GM21526 (cell line): ENCODE measurements at regions not wholly inside any gene's neighbourhood (a gene's known extent, or its start where the extent isn't known, plus 50 kb on each side); places are given as distances from the start of the nearest gene placed in this dataset.
"Not testable (repeated sequence)": the region's sequence is repeated elsewhere in the genome, so short reads cannot be mapped to it uniquely, and the experiment has no call there.

Experiments used
- ATAC-seq: cut with Tn5 transposase; IDR thresholded peaks from one replicate; pipeline ENCODE4 v1.9.1; 2021; ENCODE audit warnings: moderate library complexity; ENCODE audit not compliant: unreplicated experiment, low FRiP score

DNA sequence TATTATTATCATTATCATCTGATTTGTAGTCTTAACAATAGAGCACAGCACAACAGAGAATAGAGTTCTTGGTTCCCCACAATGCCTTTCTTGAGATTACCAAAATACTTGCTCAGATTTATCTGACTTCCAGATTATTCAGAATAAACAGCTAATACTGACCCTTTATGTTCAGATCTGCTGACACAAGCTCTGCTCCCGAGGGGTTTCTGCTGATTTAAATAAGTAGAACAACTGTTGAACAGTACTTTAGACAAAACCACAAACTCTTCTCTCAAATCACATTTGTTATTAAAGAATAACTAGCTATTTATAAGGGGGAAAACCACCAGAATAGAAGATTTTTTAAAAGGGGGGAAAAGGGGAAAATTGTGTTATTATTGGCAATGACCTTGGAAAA, 380.2 kb upstream of the ATP11B start:
- ATAC-seq = no peak

DNA sequence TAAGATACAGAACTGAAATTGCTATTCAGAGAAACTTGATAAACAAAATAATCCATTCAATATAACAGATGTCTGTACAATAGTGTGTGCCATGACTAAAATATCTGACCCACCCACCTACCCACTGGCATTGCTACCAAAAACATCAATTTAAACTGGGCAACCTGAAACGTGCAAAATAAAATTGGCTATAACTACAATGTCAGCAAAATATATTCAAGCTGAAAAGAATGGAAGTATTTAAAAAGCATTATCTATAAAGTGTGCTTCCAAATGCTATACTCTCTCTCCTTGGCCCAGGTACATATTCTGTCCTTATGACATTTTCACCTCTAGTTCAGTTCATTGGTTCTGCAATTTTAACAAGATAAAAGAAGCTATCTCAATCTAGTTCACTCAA, 379.6 kb upstream of the ATP11B start:
- no peak for ATAC-seq

DNA sequence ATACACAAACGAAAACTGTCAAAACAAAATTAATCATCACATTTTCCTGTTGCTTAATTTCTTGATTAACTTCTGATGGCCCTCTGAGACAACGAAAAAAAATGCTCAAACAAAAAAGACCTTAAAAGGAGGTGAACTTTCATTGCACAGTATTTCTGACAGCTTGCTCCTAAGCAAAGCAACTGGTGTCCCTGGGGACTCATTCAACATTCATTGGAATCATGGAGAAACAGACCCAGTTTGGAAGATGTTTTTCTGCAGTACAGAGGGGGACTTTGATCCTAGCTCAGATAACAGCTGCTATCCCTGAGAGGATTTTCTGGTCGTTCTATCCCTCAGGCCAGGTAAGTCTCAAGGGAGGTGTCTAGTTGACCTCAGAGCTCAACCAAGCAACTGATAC, 378.7 kb upstream of the ATP11B start:
- ATAC-seq = no peak

DNA sequence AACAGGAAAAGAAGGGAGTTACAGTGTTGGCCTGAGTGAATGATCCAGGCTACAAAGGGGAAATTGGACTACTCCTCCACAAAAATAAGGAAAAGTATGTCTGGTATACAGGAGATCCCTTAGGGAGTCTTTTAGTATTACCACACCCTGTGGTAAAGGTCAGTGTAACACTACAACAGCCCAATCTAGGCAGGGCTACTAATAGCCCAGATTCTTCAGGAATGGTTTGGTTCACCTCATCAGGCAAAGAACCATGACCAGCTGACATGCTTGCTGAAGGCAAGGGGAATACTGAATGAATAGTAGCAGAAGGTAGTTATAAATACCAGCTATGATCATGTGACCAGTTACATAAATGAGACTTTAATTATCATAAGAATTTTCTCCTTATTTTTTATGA, 372.6 kb upstream of the ATP11B start:
- no peak for ATAC-seq

DNA sequence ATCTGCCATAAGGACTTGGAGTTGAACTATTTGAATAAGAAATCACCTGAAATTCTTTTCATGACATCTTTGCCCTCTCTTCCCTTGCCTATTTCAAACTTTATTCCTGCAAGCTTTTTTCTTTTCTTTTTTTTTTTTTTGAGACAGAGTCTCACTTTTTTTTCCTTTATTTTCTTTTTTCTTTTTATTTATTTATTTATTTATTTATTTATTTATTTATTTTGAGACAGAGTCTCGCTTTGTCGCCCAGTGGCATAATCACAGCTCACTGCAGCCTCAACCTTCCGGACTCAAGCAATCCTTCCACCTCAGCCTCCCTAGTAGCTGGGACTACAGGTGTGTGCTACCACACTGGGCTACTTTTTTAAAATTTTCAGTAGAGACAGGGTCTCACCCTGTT, 369.3 kb upstream of the ATP11B start:
- no peak for ATAC-seq

DNA sequence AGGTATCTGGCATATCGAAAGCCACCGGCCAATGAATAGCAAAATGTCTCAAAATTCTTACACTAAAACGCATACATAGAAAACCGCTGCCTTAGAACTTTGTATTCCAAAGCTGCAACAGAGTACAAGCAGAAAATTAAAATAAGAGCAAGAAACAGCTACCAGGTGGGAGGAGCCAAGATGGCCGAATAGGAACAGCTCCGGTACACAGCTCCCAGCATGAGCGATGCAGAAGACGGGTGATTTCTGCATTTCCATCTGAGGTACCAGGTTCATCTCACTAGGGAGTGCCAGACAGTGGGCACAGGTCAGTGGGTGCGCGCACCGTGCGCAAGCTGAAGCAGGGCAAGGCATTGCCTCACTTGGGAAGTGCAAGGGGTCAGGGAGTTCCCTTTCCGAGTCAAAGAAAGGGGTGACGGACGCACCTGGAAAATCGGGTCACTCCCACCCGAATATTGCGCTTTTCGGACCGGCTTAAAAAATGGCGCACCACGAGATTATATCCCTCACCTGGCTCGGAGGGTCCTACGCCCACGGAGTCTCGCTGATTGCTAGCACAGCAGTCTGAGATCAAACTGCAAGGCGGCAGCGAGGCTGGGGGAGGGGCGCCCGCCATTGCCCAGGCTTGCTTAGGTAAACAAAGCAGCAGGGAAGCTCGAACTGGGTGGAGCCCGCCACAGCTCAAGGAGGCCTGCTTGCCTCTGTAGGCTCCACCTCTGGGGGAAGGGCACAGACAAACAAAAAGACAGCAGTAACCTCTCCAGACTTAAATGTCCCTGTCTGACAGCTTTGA, 367.2 kb upstream of the ATP11B start:
- not testable (repeated sequence) for ATAC-seq

DNA sequence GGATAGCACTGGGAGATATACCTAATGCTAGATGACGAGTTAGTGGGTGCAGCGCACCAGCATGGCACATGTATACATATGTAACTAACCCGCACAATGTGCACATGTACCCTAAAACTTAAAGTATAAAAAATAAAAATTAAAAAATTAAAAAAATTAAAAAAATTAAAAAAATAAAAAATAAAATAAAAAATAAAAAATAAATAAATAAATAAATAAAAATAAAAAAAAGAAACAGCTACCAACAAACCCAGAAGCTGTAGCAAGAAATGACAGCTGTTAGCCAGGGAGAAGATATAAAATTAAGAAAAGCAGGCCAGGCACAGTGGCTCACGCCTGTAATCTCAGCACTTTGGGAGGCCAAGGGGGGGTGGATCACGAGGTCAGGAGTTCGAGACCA, 361.3 kb upstream of the ATP11B start:
- not testable (repeated sequence) for ATAC-seq

DNA sequence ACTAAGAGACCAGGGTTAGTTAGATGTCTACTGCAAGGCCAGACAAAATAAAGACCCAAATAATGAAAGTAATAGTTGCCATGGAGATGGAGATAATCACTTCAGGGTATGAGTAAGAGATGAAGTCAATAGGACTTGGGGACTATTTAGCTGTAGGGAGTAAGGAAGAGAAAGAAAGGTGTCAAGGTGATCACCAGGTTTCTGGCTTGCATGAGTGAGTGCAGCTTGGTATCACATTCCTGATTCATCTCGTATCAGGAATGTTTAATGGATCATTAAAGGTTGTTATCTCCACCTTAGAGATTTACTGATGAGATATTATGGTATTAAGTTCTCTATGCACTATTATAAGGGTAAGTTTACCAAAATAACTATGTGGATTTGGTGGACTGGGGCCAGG, 357.4 kb upstream of the ATP11B start:
- ATAC-seq = no peak

DNA sequence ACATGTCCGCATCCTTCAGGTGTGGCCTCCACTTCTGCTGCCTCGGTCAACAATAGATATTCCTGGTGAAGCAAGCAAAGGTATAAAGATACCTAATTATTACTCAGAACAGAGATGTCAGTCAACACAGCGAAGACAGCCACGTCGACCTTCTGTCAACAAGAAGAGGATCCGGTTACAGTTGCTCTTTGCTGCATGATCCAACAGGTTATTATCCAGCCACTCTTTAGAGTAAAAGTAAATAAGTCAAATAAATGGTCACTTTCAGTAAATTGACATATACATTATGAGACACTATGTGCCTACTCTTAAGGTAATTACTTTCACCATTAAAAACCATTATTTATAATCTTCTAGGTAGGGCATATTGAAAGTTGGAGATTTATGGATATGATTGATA, 356.8 kb upstream of the ATP11B start:
- ATAC-seq = no peak

DNA sequence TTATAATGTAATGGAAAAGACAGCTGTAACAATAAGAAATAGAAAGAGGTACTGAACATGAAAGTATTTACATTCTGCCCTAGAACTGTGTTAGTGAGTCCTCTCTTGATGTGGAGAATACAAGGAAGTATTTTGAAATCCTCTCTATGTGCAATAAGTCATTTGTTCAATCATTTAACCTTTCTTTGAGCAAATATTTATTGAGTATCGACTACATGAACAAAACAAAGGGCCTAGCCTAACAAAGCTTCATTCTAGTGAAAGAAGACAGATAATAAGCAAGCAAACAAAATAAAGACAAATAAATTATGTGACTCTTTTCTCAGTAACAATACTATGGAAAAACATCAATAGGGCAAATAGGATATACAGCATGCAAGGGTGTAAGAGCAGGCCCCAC, 354.9 kb upstream of the ATP11B start:
- no peak for ATAC-seq

DNA sequence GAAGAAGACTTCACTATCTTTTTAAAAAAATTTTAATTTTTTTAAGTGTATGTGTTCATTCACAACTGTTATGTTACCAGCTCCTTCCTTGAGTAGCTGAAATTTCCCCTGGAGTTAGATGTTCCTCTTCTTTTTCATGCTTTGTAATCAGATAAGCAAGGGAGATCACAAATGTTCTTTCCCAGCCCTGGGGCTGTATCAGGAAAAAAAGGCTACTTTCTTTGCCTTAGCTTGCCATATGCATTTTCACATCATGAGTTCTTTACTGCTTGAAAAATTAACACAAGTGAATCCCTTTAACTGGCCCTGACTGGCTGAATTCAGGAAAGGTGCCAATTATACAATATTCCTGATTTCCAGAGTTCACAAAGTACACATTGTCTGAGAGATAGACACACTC, 353.2 kb upstream of the ATP11B start:
- no peak for ATAC-seq

DNA sequence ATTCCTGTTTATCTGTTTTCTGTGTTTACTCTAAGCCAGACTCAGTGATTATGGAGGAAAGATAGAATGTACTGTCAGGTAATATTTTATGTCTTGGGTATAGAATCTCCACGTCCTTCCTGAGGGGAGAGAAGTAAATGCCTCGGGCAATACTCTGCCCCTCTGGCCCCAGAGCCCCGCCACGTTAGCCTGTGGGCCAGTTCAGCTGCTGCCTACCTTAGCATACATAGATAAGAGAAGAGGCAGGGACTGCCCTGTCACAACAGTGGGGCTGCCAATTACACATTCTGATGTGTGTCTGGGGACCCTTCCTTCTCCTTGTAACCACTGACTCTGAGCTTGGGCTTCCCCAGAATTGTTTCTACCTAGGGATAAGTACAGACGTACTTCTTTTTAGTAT, 347.7 kb upstream of the ATP11B start:
- no peak for ATAC-seq

DNA sequence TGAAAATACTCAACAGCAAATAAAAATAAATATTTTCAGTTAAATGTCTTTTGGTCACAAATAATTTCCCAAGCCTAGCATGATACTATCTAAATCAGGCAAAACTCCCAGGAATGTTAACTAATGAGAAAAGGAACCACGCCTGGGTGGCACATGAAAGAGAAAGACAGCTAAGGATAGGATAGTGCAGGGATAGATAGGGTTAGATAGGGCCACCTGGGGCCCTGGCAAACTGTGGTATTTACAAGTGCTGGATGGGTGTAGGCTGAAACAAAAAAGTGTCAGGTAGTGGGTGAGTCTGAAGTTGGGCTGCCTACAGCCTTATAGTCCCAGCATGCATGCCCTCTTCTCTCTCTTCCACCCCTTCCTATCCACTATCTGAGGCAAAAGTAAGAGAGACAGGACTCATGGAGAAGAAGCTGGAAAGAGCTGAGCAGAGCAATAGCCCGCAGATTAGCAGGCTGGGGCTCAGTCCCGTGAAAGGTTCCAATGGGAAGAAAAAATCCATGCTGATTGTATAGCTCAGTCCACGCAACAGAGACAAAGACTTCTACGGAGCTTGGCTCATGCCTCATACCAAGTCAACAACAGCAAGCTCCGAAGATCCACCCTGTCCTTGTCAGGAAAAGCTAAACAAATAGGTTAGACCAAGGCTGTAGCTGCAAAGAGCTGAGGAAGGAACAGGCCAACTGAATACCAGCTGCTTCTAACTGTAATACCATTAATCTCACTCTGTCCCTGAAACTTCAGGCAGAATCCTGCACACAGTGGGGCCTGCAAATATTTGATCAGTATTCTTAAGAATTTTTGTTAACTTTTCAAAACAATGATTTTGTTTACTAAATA, 342.1 kb upstream of the ATP11B start:
- no peak for ATAC-seq

DNA sequence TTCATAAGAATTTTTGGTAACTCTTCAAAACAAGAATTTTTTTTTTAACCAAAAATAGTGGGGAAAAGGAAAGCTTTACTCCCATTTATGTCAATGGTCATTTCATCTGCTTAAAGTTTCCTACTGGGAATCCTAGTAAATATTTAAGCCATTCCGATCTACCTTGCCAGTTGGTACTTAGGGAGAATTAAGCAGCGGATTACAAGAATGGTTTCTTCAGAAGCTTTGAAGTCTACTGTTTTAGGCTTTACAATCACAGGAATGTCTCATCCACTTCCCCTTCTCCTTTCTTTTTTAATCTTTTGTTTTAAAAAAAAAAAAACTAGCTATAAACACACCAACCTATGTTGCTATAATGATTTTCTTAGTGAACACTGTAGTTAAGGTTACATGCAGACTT, 341.4 kb upstream of the ATP11B start:
- ATAC-seq = no peak

DNA sequence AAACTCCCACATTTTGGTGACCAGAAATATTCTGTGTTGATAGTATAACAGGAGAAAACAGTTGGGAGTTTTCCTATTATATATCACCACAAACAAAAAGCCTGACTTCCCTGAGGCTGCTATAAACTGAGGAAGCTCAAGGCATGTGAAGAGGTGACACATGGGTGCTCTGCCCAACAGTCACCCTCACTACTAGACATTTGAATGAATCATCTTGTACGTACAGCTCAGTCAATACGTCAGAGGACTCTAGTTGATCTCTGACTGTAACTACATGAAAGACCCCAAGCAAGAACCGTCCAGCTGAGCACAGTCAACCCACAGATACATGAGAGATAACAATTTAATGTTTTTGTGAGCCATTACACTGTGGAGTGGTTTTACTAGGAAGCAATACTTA, 338.3 kb upstream of the ATP11B start:
- no peak for ATAC-seq

DNA sequence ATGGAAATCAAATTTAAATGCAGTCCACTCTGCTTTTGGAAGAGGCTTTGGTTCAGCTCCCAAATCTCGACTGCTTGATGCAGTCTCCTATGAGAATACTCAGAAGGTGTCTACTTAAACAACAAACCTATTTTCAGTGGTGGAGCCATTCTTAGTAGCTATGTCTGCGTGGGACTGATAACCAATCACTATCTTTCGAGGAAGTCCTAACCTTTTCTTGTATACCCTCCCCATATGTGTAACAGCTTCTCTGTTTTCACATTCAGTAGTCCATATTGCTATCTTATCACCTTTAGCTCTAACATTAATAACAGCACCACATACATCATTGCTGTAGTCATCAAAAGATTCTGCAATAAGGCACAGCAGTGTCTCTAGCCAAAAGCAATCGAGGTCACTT, 333.0 kb upstream of the ATP11B start:
- no peak for ATAC-seq

DNA sequence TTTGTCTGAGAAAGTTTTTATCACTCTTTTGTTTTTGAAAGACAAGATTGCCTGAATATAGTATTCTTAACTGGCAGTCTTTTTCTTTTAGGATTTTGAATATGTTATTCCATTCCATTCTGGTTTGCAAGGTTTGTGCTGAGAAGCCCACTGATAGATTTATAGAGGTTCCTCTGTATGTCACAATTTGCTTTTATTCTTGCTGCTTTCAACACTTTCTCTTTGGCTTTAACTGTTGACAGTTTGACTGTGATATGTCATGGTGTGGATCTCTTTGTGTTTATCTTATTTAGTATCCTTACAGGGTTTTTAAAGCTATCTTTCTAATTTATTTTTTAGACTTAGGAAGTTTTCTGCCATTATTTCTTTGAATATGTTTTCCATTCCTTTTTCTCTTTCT, 331.2 kb upstream of the ATP11B start:
- ATAC-seq = no peak

DNA sequence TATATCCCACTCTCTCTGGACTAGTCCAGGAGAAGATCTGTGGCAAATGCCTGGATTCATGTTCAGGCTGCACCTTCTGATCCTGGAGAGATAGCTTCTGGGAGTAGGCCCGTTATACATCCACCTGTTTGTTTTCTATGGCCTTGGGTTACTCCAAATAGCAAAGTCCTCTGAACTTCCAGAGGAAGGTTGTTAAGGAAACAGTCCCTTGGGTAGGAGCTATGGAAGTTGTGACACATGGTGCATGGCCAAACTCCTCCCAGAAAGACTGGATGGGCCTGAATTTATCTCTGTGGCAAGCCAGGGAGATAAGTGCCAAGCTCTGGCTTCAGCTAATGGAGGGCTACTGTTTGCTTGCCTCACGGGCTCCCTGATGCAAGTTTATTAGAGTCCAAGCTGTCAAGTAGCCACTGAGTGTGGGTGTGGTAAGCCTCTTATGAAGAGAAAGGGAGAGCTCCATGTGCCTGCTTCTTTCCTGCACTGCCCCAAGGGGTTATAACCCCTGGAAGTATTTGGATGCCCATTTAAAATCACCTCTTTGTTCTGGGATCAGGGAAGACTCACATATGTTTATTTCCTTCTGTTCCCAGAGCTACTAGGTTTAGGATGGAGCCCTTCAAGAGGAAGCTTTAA, 328.7 kb upstream of the ATP11B start:
- no peak for ATAC-seq

DNA sequence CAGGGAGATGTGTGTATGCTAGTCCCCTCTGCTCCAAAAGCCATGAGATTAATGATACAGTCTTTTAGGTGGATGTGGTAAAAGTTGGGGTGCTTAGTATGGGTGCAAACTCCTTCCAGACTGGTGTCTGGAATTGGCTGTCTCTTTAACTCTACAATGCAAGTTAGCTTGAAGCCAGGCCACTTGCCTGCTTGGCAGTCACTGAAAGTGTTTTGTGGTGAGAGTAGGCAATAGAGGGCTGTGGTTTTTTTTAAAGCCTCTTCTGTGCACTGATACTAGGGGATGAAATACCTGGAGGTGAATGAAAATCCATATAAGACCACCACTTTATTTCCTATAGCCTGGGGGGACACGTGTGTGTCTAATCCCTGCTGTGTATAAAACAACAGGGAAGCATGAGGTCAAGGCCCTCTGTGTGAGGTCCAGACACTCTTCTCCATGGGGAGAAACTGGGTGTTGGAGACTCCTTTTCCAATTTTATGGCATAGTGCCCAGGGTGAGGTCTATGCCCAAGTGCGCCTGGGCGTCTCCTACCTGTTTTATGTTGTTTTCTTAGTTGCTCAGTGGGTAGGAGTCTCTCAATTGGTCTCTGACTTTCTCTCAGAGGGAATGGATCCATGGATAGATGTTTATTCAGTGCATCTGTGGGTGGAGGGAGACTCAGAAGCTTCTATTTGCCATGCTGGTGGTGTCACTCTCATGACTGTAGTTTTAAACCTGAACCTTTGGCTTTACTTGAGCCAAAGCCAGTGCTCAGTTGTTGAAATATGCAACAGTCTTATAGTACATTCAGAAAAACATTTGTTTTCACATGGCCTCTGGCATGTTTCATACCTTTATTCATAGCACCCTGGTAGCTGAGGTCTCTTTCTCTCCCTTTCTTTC, 327.8 kb upstream of the ATP11B start:
- no peak for ATAC-seq

DNA sequence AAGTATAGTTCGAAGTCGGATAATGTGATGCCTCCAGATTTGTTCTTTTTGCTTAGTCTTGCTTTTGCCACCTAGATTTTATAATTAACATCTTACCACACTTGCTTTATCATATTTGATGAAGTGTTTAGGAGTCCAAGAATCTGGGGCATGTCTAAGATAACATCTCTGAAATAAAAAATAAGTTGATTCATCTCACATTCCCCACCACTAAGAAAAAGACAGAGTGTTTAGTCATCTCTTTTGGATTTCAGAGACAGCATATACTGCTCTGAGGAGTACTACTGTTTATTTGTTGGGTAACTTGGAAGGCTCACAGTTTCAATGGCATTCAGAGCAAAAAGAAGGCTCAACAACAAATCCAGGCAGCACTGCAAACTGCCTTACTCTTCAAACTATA, 324.2 kb upstream of the ATP11B start:
- no peak for ATAC-seq

DNA sequence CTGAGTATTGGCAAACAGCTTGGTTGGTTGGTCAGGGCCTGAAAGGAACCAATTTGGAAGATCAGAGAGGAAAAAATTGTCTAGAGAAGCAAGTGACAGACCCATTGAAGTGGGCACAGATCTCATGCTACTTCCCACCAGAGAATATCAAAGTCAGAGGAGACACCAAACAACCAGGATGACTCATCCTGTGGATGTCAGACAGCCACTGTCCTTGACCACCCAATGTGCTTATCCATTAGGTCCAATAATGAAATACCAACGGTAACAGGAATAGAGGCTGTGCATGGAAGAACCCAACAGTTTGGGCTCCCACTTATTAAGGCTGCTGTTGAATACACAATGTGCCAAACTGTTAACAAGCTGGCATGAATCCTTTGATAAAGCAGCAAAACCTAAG, 323.1 kb upstream of the ATP11B start:
- no peak for ATAC-seq
